Activated CD4-positive, alpha-beta T cell treated with anti-CD3 and anti-CD28 coated beads for 4 hours (primary cell): ENCODE measurements at regions not wholly inside any gene's neighbourhood (a gene's known extent, or its start where the extent isn't known, plus 50 kb on each side); places are given as distances from the start of the nearest gene placed in this dataset.

Experiments
- DNase-seq, 2 donors: peaks; one replicate each; pipeline ENCODE4 v3.0.0-alpha.2; 2020

- DNase-seq = no peak
Measured at GRCh38 chr17:68812876-68813584, 142.2 kb downstream of the ABCA8 start.

DNA sequence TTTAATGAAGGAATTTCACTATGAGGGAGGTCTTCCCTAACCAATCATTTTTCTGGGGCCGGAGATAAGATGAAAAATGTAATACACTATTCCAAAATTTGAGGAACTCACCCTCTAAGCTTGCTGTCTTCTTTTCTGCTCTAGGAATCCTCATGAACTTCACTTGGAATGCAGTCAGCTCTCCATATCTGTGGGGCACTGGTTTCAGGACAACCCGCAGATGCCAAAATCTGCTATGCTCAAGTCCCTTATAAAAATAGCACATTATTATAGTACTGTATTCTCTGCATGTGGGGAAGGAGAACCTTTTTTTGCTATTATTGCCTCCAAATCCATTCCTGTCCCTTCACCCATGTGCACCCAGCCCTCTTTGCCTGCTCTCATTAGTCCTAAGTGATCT lies 146.0 kb downstream of the ABCA8 start:
- DNase-seq = no peak

GRCh38 chr17:68807998-68808772 lies 147.0 kb downstream of the ABCA8 start:
- DNase-seq = no peak

DNA sequence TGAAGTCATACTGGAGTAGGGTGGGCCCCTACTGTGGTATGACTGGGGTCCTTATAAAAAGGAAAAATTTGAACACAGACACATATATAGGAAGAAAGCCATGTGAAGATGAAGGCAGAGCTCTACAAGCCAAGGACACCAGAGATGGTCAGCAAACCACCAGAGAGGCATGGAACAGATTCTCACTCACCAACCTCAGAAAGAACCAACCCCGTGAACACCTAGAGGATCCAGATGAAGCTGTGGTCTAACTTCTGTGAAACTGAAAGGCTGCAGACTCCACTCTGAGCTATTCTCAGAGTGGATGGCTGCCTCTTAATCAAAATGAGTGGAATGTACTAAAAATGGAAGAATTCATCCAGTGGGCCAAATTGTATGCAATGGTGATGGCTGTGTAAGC lies 149.6 kb downstream of the ABCA8 start:
- DNase-seq = no peak

DNA sequence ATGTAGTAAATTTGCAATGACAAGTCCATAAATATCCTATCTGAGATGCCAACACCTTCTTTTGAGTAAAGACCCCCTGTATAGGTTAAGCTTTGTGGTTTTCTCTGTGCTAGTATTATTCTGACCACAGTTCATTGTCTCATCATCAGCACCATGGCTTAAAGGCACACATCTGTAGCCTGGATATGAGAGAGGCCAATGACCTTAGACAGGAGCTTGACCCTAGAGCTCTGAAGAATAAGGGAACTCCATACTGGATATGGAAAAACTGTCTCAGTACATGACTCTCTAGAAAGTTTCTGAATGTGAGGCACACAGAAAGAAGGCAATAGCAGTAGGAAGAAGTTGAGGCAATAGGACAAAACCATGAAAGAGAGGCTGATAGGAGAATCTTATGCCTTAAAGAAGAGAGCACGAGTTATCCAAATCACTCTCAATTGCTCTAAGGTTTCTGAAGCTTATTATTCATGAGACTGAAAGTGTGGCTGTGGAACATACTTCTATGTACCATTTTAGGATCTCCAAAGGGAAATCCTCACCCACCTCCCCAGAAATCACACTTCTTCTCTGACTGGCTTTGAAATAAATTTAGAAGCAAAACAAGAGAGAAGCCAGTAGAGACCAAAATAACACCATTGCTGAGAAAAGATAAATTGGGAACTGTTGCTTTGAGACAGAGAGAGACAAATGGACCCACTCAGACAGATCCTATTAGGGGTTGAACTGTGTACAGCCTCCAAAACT lies 150.2 kb downstream of the ABCA8 start:
- no peak for DNase-seq

DNA sequence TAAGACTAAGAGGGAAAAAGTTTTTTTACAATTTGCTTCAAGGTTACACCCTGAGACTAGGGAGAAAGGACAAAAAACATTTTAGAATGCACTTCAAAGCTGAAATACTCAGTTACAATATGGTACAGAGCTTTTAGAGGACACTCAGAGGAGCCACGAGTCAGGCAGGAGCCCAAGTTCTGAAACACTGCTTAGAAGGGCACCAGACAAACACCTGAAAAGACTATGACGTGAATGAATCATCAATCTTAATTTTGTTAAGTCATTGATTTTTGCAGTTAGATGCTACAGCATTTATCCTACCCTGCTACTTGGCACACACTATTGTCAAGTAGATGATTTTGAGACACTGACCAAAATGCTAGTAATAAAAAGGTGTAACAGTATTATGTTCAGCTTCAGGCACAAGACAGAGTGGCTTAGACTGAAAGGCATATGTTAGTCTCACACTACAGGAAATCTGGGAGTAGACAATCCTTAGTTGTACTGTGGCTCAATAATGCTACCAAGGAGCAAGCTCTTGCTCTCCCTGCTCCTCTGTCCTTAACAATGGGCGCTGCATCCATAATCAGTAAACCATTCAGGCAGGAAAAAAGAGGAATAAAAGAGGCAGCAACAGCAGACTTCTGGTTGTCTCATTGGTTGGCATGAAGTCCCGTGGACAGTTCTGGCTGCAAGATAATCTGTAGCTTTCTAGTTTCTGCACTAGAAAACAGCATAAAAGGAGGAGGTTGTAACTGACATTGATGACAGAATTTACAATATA lies 151.8 kb downstream of the ABCA8 start:
- no peak for DNase-seq

DNA sequence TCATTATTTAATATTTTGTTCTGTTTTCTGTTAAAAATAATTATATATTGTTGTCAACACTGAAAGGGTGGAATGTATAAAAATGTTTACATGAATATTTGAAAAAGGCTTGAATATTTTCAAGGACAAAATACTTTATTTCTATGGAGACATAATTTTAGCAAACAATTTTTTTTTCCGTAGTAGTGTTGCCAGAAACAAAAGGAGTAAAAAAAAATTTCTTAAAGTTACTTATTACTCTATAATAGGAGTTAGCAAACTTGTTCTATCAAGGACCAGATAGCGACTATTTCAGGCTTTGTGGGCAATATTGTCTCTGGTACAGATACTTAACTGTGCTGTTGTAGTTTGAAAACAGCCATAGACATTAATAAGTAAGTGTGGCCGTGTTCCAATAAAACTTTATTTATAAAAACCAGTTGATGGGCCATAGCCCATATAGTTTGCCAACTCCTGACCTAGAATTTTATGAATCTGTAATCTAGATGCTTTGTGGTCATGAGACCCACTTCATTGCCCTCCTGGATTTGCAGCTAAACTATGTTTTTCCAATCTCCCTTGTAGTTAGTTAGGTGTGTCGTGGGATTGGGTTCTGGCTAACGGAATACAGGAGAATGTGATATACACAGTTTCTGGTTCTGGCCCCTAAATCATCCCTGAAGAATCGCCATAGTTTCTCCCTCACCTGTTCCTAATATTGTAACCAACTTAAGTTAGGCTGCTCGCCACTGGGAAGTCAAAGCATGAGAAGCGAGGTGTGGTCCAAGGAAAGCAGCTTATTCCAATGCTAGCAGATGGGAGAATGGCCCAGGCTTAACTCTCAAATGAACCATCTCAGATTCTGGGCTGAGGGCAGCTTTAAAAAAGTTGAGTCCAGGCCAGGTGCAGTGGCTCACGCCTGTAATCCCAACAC lies 153.6 kb downstream of the ABCA8 start:
- no peak for DNase-seq

GRCh38 chr17:68800751-68801150 lies 154.4 kb downstream of the ABCA8 start:
- DNase-seq = no peak

GRCh38 chr17:68794636-68795434 lies 160.4 kb downstream of the ABCA8 start:
- no peak for DNase-seq

GRCh38 chr17:68792873-68793272 lies 162.3 kb downstream of the ABCA8 start:
- no peak for DNase-seq

DNA sequence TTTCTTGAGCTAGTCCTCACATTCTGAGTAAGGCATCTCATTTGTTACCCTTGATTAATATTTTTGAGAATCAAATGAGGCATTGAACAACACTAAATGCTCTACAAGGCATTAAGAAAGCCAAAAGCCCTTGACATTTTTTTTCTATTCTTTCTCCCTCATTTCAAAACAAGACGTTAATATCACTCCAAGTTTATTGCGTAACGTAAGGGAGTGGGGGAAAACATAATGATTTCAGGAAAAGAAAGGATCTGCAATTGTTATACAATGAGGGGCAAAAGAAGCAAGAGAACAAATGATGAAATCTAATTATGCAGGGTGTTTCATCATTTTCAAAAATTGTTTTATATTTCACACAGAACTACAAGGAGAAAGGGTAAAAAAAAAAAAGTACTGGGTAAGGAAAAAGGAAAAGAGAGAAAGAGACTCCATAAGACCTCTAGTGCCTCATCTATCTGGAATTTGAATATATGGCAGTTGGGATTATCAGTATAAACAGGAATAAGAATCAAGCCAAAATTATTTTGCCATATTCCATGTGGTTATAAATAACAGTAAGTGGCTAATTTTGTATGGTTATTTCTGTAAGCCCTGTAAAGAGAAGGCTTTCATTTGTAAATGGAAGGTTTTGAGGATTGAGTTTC lies 163.0 kb downstream of the ABCA8 start:
- DNase-seq = no peak

- no peak for DNase-seq
Measured at GRCh38 chr17:68790931-68791330, 164.3 kb downstream of the ABCA8 start.

- no peak for DNase-seq
Measured at GRCh38 chr17:68790492-68790891, 164.7 kb downstream of the ABCA8 start.

DNA sequence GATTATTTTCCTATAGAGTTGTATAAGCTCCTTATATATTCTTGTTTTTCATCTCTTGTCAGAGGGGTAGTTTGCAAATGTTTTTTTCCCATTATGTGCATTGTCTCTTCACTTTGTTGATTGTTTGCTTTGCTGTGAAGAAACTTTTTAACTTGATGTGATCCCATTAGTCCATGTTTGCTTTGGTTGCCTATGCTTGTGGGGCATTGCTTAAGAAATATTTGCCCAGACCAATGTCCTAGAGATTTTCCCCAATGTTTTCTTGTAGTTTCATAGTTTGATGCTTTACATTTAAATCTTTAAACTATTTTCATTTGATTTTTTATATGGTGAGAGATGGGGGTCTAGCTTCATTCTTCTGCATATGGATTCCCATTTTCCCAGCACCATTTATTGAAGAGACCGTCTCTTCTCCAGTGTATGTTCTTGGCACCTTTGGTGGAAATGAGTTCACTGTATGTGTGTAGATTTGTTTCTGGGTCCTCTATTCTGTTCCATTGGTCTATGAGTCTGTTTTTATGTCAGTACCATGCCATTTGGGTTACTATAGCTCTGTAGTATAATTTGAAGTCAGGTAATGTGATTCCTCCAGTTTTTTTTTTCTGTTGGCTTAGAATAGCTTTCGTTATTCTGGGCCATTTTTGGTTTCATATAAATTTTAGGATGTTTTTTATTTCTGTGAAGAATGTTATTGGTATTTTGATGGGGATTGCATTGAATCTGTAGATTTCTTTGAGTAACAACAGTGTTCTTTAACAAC lies 165.8 kb downstream of the ABCA8 start:
- no peak for DNase-seq

GRCh38 chr17:68785565-68786486 lies 169.4 kb downstream of the ABCA8 start:
- no peak for DNase-seq

DNA sequence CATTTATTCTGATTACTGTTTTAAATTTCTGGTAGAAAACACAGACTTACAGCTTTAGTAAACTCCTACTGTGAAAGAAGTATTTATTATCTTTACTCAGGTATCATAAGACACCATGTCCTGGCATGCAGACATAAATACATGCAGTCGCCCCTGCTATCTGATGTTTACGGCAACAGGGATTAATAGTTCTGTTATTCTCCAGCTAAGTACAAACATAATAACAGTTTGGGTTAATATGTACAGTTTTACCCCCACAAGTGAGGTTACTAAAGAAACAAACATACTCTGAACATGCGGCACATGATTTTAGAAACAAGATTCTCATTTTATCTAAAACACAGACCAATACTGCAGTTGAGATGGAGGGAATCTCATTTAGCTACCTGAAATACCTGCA lies 170.8 kb downstream of the ABCA8 start:
- DNase-seq = no peak

DNA sequence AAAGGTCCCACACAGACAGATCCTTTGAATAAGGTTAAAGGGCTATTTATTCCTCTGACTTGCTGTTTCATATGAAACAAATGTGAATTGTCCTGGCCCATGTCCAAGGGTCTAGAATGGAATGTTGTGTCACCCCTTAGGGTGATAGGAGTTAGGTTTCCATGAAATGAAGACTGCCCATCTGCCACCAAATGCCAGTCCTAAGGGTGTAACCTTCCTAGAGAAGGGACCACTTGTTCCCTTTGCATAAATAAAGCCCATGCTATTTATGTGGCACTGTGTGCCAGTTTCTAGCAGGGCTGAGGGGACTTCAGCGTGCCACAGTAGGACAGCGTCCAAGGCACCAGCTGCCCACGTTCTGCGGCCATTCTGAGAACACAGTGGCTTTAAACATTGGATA lies 171.3 kb downstream of the ABCA8 start:
- DNase-seq = no peak

- DNase-seq = no peak
Measured at GRCh38 chr17:68782789-68783188, 172.4 kb downstream of the ABCA8 start.

DNA sequence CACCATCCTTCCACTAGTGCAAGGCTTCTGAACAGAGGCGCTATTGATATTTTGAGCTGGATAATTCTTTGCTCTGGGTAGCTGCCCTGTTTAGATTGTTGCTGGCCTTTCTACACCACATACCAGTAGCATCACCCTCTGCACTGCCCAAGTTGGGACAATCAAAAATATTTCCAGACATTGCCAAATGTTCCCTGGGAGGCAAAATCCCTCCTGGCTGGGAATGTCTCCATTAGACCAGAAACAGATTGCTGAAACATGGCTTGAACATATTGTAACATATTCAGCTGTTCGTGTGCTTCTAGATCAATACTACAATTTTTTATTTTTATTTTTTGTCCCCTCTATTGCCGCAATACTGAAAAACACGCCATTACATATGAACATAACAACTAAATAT lies 174.6 kb downstream of the ABCA8 start:
- DNase-seq = no peak
